ENCODE measurements at regions not wholly inside any gene's neighbourhood (a gene's known extent, or its start where the extent isn't known, plus 50 kb on each side); places are given as distances from the start of the nearest gene placed in this dataset.
A peak's percentile ranks its signal among the peaks of the same experiment; 100 is the strongest.

- no peaks in the 10 kb centered on the region for H3K4me1 ChIP-seq
- ATAC-seq = no peak
- WGBS, 4 donors = 82 to 90% (median 89%) methylated on average over 4 of the region's 4 CpGs
These were observed 81.9 kb downstream of the MZT1 start for GRCh38 chr13:72645521-72645920.

GRCh38 chr13:72643311-72643989 lies 84.0 kb downstream of the MZT1 start:
- no peak for ATAC-seq

More at GRCh38 chr13:72645521-72645920, 81.9 kb downstream of the MZT1 start:
- peak overlapping the region in 1 of 12 donors; percentile 67 for H3K27ac ChIP-seq
- H3K4me3 ChIP-seq = no peak overlapping the region
- H3K27me3 ChIP-seq = no peaks in the 10 kb centered on the region
- no peak for DNase-seq
- TF ChIP-seq POLR2A (IDR thresholded peaks at IDR 0.05) (no peak), CTCF (IDR thresholded peaks at IDR 0.05) (no peak)
- H3K9me3 ChIP-seq = no peaks in the 10 kb centered on the region
- intact Hi-C loops (cut with DNase I) = loop anchor here in 1 of 10 donors (5.0 kb wide), 1 partner anchor 47 kb away; no protein-coding TSS in a partner anchor
- H3K36me3 ChIP-seq = no peaks in the 10 kb centered on the region

GRCh38 chr13:72639377-72639776 lies 88.1 kb downstream of the MZT1 start:
- H3K27ac ChIP-seq = no peak overlapping the region
- intact Hi-C loops (cut with DNase I) = no loop called here
- 82 to 96% (median 92%) methylated on average over 5 of the region's 5 CpGs for WGBS, 4 donors
- no peak for DNase-seq
- H3K4me1 ChIP-seq = no peaks in the 10 kb centered on the region
- ATAC-seq = no peak
- no peaks in the 10 kb centered on the region for H3K9me3 ChIP-seq
- TF ChIP-seq CTCF (IDR thresholded peaks at IDR 0.05) (no peak), POLR2A (IDR thresholded peaks at IDR 0.05) (no peak)
- H3K36me3 ChIP-seq = no peaks in the 10 kb centered on the region
- no peaks in the 10 kb centered on the region for H3K27me3 ChIP-seq
- no peak overlapping the region for H3K4me3 ChIP-seq

More at GRCh38 chr13:72643311-72643989, 84.0 kb downstream of the MZT1 start:
- no peak overlapping the region for H3K27ac ChIP-seq
- WGBS, 4 donors = 56 to 63% (median 61%) methylated on average over 3 of the region's 3 CpGs
- H3K4me3 ChIP-seq = no peak overlapping the region
- H3K36me3 ChIP-seq = no peaks in the 10 kb centered on the region
- no peaks in the 10 kb centered on the region for H3K4me1 ChIP-seq
- H3K9me3 ChIP-seq = no peaks in the 10 kb centered on the region
- no peaks in the 10 kb centered on the region for H3K27me3 ChIP-seq
- TF ChIP-seq POLR2A (IDR thresholded peaks at IDR 0.05) = no peak
- peak; percentile 34 to 73 (median 48) for TF ChIP-seq CTCF (IDR thresholded peaks at IDR 0.05)
- peak in 2 of 5 donors; percentile 18 to 47 for DNase-seq
- intact Hi-C loops (cut with DNase I) = loop anchor here in 1 of 10 donors (5.0 kb wide), 1 partner anchor 54 kb away; no protein-coding TSS in a partner anchor

- WGBS, 4 donors = 81 to 87% (median 82%) methylated on average over 7 of the region's 7 CpGs
These were observed 89.2 kb downstream of the MZT1 start for GRCh38 chr13:72638059-72638815.

More at GRCh38 chr13:72638059-72638815, 89.2 kb downstream of the MZT1 start:
- intact Hi-C loops (cut with DNase I) = no loop called here
- TF ChIP-seq POLR2A (IDR thresholded peaks at IDR 0.05) (no peak), CTCF (IDR thresholded peaks at IDR 0.05) (no peak)
- Histone ChIP-seq H3K4me1 (no peaks in the 10 kb centered on the region), H3K27ac (no peak overlapping the region), H3K27me3 (no peaks in the 10 kb centered on the region), H3K9me3 (no peaks in the 10 kb centered on the region), H3K36me3 (no peaks in the 10 kb centered on the region), H3K4me3 (no peak overlapping the region)
- DNase-seq (no peak), ATAC-seq (no peak)

Measured in heart left ventricle (tissue), 16 donors.